Head of caudate nucleus (tissue), 42 donors: ENCODE measurements at regions not wholly inside any gene's neighbourhood (a gene's known extent, or its start where the extent isn't known, plus 50 kb on each side); places are given as distances from the start of the nearest gene placed in this dataset.

Experiments
- DNase-seq, 42 donors: peaks; one replicate each; pipeline versions ENCODE4 v3.0.0 to v3.0.0-alpha.2; 2020 to 2021; ENCODE audit warnings: mixed read lengths in 7 of 42
- intact Hi-C: fragments of 100-400 bp; cut with DNase I; formaldehyde crosslinking; loops from one replicate; pipeline ENCODE4 v1.15.0; 2022

DNA sequence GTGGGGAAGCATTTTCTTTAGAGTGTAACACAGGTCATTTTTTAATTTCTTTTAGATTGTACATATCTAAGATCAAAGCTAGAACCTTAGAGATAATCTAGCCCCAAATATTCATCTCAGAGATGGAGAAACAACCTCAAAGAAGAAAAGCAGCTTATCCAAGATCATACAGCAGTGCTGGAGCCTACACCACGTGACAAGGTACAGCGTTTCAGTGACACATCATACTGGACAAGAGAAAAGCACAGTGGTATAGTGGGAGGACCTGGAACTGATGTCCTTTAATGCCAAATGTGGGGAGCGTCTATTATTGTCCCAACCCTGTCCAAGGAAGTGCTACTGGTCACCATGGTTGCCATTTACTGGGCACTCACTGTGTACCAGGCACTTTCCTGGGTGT, 445.8 kb downstream of the RPS24 start:
- intact Hi-C loops = no loop called here
- no peak for DNase-seq

DNA sequence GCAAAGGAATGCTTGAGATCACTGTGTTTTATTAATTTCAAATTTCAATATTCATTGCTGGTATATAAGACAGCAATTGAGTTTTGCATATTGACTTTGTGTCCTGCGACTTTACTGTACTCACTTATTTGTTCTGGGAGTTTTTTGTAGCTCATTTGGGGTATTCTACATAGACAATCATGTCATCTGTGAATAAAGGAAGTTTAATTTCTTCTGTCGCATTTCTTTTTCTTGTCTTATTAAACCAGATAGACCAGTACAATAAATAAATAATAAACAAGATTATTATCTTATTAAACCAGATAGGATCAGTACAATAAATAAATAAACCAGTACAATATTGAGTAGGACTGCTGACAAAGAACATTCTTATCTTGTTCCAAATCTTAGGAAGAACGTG, 448.2 kb downstream of the RPS24 start:
- intact Hi-C loops = no loop called here
- no peak for DNase-seq

DNA sequence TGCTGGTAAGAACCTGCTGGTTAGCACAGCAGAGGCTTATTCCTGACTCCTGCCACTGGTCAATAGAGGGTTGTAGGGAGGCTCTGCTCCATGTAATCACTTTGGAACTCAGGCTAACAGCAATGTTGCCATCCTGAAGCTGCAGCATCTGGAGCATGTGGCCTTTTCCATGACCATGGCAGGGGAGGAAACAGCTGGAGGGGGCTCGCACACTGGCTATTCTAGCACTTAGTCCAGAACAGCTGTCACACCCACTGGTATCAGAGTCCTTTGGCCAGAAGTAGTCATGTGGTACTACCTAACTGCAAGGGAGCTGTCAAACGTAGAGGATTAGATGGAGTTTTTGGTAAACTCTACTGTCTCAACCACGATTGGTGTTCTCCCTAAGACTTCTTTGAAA, 450.0 kb downstream of the RPS24 start:
- intact Hi-C loops = no loop called here
- DNase-seq = no peak

DNA sequence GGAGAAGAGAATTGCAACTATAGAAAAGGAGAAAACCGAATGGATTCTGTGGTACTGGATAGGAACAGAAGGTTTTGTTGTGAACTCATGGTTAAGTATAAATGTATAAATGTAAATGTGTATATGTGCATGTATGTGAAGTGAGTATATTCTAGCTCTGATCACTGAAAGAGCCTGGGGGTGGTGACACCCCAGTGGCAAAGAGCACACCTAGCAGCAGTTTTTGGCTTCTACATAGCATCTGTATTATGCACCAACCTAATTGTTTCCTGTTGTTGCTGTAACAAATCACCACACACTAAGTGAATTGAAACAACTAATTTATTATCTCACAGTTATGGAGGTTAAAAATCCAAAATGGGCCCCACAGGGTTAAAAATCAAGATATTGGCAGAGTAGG, 455.4 kb downstream of the RPS24 start:
- no peak for DNase-seq
- intact Hi-C loops = no loop called here

DNA sequence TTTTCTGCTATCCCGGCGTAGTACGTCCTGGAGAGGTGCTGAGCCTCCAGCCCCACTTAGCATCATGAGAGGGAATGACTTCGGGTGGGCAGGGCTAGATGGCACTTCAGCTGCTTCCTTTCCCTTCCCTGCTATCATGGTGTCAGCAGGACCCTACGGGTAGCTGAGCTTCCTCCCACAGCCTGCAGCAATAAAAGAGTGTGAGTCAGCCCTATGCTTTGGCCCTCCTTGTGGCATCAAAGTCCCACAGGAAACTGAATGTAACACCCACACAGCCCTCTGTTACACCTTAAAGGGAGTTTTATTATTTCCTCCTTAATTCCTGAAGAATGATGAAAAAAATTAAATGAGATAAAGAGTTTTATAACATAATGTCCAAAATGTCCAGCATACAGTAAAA, 458.1 kb downstream of the RPS24 start:
- no peak for DNase-seq
- intact Hi-C loops = no loop called here

DNA sequence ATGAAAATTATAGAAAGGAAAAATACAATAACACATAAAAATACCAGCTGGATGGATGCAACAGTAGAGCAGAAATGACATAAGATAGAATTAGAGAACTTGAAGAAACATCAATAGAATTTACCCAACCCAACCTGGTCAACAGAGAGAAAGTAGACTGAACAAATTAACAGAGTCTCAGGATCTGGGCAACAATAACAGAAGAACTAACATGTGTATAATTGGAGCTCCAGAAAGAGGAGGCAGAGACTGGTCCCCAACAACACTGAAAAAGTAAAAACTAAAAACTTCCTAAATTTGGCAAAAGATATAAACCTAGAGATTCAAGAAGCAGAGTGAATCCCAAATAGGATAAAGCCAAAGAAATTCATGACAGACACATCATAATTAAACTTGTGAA, 458.8 kb downstream of the RPS24 start:
- DNase-seq = no peak
- intact Hi-C loops = no loop called here

DNA sequence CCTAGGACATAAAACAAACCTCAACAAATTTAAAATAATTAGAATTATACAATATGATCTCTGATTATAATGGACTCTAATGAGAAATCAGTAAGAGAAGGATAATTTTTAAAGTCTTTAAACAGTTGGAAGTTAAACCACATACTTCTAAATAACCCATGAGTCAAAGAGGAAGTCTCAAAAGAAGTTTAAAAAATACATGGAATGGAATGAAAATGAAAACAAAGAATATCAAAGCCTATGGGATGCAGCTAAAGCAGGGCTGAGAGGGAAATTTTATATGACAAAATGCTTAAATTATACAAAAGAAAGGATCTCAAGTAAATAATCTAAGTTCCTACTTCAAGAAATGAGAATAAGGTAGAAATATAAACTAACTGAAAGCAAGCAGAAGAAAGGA, 460.5 kb downstream of the RPS24 start:
- no peak for DNase-seq
- intact Hi-C loops = no loop called here

DNA sequence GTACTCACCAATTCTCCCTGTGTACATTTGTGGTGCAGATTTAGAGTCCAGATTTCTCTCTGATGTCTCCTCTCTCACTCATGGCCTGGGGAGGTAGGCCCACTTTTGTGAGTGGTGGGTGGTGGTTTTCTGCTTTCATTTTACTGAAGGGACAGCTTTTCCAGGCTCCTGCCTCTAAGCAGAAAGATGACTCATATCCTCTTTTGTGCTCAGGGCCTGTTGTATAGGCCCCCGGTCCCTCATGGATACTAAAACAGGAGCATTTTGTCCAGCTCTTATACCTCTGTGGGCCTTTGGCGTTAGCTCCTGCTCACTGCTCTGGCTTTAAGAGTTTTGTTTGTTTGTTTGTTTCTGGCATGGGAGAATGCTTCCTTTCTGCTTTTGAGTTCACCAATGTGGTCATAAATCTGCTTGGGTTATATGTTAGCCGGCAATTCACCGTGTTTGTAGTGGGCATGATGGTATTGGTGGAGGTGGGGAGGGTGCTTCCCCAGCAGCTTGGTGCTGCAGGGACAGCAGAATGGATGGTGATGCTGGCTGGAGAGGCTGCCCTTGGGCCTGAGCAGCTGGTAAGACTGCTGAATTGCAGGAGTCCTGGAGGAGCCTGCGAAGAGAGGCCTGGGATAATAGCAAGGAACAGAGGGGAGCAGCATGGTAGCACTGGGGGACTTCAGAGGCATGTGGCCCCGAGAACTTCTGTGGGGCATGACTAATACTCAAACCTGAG, 468.7 kb downstream of the RPS24 start:
- intact Hi-C loops = no loop called here
- peak in 1 of 42 donors; percentile 41 for DNase-seq

DNA sequence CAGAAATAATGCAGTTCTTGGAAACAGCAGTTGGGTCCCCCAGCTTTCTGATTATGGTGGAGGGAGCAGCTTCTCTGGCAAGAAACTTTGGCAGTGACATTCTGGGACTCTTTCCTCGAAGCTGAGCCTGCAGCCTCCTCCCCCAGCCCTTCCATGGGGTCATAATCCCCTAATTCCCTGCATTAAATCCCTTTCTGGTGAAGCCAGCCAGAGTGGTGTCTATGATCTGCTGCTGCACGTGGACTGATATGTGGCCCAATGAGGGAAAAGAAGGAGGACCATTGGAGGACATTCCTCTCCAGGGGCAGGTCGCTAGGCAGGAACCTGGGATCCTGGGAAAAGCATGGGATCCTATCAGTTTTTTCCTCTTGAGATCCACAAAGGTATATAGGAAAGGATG, 470.5 kb downstream of the RPS24 start:
- intact Hi-C loops = no loop called here
- no peak for DNase-seq

DNA sequence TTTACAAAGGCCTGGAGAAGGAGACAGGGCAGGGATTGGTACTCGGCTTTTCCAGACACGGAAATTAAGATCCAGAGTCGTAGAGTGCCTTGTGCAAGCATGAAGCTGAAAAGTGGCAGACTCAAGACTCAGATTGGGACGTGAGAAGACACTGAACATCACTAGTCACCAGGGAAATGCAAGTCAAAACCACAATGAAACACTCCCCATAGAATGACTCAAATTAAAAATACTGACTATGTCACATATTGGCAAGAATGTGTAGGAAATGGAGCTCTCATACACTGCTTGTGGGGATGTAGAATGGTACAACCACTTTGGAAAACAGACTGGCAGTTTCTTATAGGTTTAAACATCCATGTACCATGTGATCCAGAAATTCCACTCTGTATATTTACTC, 472.0 kb downstream of the RPS24 start:
- intact Hi-C loops = no loop called here
- DNase-seq = no peak

DNA sequence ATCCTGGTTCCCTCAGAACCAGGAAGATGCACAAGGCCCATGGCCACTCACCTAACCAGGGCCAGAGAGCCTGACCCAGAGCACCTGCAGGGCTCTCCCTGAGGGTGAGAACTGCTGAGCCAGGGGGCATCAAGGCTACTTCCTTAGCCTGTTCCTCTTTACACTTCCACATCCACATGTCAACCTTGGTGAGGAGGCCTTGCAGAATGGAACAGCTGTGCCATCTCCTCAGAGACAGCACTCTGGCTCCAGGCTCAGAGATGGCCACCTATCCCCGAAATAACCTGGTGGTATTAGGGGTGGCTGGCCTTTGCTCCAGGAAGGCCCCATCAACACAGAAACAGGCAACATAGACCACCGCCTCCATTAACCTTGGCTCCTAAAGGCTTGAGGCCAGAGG, 473.0 kb downstream of the RPS24 start:
- DNase-seq = no peak
- intact Hi-C loops = no loop called here

DNA sequence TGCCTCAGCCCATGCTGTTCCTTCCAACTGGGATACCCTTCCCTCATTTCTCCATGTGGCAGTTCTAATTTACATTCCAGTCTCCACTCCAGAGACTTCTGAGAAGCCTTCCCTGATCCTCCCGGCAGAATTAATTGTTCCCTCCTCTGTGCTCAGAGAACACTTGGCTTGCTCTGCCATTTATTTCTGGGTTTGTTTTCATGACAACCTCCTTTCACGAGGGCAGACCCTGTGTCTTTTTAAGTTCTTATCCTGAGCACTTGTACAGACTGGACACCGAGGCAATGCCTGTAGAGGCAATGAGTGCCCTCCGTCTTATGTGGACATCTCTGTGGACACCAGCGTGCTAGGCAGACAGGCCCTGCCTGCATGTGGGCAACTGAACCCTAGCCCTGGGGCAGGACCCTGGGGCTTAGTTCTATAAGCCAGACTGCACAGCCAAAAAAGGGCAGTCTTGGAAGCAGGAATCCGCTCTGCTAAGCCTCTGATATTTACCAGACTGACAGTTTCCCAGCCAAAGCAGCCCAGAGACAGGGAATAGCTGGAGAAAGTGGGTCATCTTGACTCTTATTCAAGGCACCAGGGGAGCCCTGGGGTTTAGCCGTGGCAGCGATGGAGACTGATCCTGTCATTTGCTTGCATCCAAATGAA, 474.0 kb downstream of the RPS24 start:
- peak in 1 of 42 donors; percentile 45 for DNase-seq
- intact Hi-C loops = no loop called here

DNA sequence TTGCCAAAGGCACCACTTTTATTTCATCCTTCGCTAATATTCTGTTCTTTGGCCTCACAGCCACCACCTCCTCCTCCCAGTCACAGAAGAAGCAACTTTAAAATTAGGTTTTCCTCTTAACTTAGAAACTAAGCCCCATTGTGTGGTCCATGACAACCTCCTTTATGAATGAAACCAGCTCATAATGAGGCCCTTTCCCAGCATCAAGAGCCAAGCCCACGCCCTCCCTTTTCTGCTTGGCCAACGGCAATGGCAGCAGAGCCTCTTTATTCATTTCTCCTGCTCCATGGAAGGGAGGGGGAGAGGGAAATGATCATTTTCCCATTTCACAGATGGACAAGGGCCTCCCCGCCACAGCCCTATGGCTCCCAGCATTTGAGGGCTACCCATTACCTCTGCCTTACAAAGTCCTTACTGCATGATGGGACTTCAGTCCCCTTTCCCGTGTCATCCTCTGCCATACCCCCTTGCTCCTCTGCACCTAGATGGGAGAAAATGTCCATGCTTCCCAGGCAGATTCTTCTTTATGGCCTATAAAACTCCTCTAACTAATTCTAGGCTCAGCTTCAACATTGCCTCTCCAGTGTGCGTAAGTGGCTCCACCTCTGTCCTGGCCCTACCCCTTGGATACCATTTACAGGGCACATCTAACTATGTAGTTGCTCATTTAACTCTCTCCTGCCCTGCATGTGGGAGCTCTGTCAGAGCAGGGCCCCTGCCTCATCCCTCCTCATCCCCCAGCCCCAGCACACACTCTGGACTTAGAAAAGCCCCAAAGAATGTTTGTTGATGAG, 475.5 kb downstream of the RPS24 start:
- DNase-seq = peak in 18 of 42 donors; percentile 25 to 69 (median 46)
- intact Hi-C loops = no loop called here

DNA sequence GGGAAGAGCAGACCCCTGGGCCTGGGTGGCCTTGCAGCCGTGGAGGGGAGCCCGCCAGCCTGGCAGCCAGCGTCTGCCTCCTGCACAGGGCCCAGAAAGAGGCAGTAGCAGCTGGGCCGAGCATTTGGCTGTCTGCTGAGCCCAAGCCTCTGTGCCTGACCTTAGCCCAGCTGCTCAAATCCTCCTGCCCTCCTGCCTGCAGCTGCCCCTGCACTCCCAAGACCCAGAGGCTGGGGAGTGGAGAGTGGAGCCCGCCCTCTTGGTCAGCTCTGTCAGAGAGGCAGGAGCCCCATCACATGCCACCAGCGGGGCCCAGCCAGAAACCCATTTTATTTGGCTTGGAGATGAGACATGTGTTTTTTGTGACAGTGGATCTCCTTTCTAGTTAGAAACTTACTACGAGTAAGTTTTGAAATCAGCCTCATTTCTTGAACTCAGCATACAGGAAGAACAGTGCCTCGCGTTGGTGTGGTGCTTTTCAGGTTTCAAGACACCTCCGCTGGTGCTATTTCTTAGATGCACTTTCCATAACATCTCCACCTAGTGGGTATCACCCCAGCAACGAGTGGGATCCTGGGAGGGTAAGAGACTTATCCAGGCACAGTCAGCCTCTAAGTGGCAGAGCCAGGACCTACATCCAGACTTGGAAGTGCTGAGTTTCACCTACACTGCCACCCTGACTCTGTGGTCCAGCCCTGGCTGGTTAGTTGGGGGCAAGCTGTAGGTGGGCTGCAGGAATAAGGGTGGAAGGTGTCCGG, 477.1 kb downstream of the RPS24 start:
- intact Hi-C loops = no loop called here
- DNase-seq = peak in 11 of 42 donors; percentile 18 to 54 (median 29)

DNA sequence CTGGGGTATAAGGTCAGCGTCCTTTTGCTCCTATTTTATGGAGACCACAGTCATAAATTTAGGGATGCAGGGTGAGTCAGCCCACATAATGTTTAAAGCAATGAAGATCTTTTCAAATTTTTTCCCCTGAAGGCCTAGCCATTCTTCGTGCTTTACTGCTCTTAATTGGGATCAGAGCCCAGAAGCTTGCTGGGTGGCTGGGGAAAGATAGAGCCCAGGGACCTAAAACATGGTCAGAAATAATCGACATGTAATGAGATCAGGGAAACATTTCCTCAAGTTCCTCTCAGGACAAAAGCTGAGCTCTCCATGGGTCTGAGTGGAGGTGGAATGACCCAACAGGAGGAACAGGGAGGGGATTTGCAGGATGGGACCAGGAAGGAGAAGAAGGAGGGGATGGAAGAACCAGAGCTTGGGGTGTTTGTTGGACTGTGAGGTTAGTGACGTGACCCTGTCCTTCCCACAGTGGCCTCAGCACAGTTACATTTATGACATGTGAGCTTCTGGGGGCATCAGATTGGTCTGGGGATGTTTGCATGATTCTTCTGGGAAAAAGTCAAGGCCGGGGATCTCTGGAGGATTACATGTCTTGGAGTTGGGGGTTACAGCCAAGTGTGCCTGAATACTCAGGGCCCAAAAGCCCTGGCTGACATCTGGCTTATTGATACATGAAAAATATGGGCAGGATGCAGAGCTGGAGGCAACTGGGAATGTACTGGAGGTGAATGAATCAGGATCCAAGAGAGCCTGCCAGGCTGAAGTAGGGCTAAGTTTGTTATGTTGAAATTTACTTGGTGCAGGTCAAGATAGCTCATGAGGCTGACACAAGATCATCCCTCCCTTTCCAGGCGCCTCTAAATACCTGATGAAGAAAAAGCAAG, 477.9 kb downstream of the RPS24 start:
- no peak for DNase-seq
- intact Hi-C loops = no loop called here

DNA sequence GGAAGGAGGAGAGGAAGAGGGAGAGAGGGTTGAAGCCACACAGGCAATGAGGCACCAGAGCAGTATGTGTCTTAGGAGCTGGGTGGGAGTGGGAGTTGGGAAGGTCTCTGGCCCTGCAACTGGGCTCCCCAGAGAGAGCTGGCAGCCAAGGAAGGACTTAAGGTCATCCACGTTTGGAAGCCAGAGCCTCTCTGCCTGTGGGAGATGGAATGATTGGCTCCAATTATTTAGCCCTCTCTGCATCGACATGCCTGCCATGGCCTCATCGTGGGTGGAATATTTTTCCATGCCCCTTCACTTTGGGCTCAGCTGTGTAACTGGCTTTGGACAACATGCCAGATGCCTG, 478.5 kb downstream of the RPS24 start:
- intact Hi-C loops = no loop called here
- DNase-seq = no peak

DNA sequence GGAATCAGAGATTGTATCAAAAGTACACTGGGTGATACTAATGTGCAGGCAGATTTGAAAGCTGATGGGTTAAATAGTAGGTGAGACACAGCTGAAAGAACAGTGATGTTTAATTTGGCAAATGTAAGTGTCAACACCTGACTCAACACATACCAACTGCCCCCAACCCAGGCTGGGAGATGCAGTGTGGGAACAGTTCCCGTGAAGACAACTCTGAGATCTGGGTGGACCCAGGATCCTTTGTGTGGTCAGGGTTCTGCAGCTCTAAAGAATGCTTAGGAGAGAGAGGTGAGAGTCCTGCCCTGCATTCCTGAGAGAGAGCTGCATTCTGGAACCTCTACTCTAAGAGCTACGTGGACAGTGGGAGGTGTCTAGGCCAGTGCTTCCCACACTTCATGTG, 479.7 kb downstream of the RPS24 start:
- intact Hi-C loops = no loop called here
- no peak for DNase-seq

DNA sequence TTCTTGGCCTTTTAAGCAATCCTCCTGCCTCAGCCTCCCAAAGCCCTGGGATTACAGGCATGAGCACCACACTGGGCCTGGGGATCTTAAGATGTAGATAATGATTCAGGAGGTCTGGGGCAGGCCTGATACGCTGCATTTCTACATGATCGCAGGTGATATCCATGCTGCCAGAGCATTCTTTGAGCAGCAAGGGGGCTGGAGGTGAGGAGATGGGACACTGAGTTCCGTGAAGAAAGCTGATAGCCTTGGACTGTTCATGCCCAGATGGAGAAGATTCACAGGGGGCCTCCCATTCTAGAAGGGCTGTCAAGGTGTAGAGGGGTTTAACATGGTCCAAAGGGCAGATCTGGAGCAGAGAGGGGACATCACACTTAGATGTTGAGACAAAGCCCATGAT, 480.3 kb downstream of the RPS24 start:
- intact Hi-C loops = no loop called here

DNA sequence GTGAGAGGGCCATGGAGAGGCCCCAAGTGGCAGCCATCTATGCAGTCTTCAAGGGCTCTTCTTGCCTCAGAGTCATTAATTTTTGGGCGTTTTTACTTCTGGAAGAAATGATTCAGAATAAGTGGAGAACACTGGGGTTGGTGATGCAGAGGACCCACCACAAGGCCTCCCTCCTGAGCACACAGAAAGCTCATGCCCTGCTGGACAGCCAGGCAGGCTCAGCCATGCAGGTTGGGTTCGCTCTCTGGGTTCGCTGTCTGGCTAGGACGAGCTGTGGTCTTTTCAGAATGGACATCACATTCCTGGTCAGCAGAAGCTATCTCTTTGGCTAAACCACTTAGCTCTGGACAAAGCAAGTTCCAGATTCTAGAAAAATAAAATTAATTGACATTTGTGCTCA, 480.8 kb downstream of the RPS24 start:
- DNase-seq = peak in 1 of 42 donors; percentile 17
- intact Hi-C loops = no loop called here

More for the DNA sequence above, 480.3 kb downstream of the RPS24 start:
- peak in 1 of 42 donors; percentile 16 for DNase-seq
